22Rv1 (cell line): ENCODE measurements at regions not wholly inside any gene's neighbourhood (a gene's known extent, or its start where the extent isn't known, plus 50 kb on each side); places are given as distances from the start of the nearest gene placed in this dataset.

Source experiments
- H3K27ac ChIP-seq: fragments of 450-650 bp; 2 replicates; pipeline ENCODE4 v1.5.1; 2017
- ZFX ChIP-seq: fragments of 450-650 bp; IDR thresholded peaks from 2 replicates; pipeline ENCODE4 v1.6.1; 2017; ENCODE audit warnings: antibody characterized with exemption, borderline replicate concordance
- TF ChIP-seq, protein P1 (sequence below): fragments of 450-650 bp; IDR thresholded peaks from 2 replicates; pipeline ENCODE4 v1.5.1; 2017; ENCODE audit warnings: mild to moderate bottlenecking

GRCh38 chr3:135449046-135449445 lies 516.5 kb upstream of the PPP2R3A start:
- H3K27ac ChIP-seq: no peak overlapping the region
- no peak for TF ChIP-seq ZFX
- TF ChIP-seq, protein P1, sequence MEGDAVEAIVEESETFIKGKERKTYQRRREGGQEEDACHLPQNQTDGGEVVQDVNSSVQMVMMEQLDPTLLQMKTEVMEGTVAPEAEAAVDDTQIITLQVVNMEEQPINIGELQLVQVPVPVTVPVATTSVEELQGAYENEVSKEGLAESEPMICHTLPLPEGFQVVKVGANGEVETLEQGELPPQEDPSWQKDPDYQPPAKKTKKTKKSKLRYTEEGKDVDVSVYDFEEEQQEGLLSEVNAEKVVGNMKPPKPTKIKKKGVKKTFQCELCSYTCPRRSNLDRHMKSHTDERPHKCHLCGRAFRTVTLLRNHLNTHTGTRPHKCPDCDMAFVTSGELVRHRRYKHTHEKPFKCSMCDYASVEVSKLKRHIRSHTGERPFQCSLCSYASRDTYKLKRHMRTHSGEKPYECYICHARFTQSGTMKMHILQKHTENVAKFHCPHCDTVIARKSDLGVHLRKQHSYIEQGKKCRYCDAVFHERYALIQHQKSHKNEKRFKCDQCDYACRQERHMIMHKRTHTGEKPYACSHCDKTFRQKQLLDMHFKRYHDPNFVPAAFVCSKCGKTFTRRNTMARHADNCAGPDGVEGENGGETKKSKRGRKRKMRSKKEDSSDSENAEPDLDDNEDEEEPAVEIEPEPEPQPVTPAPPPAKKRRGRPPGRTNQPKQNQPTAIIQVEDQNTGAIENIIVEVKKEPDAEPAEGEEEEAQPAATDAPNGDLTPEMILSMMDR: no peak

- no peak overlapping the region for H3K27ac ChIP-seq
- TF ChIP-seq, protein P1: no peak
- no peak for TF ChIP-seq ZFX
Observed at GRCh38 chr3:135451037-135451785, 514.3 kb upstream of the PPP2R3A start.

DNA sequence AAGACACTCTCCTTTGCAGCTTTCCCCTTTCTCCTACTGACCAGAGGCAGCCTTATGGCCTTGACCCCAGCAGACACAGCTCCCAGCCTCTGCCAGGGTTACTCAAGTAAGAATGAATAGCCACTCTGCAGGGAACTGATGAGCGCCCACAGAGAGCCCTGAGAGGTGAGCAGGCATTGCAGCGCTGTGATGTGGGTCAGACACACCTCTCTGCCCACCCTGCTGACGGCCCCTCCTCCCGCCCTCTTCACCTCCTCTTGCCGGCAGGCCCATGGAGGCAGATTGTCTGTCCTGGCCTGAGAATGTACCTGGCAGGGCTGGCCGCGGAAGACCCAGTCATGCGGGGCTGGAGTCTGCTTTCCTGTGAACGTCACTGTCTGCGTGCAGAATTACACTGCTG lies 512.6 kb upstream of the PPP2R3A start:
- TF ChIP-seq, protein P1: no peak
- no peak for TF ChIP-seq ZFX
- H3K27ac ChIP-seq: no peak overlapping the region

GRCh38 chr3:135453326-135453725 lies 512.2 kb upstream of the PPP2R3A start:
- no peak overlapping the region for H3K27ac ChIP-seq
- TF ChIP-seq, protein P1: no peak
- TF ChIP-seq ZFX: no peak

- no peak for TF ChIP-seq ZFX
- TF ChIP-seq, protein P1: no peak
- no peak overlapping the region for H3K27ac ChIP-seq
Observed at GRCh38 chr3:135454890-135455289, 510.6 kb upstream of the PPP2R3A start.

- no peak for TF ChIP-seq ZFX
- TF ChIP-seq, protein P1: no peak
- no peak overlapping the region for H3K27ac ChIP-seq
Observed at GRCh38 chr3:135456108-135456790, 509.3 kb upstream of the PPP2R3A start.

- H3K27ac ChIP-seq: no peak overlapping the region
- TF ChIP-seq, protein P1: no peak
- no peak for TF ChIP-seq ZFX
Observed at GRCh38 chr3:135458541-135459322, 506.8 kb upstream of the PPP2R3A start.
